PFSK-1 (cell line): ENCODE measurements at regions not wholly inside any gene's neighbourhood (a gene's known extent, or its start where the extent isn't known, plus 50 kb on each side); places are given as distances from the start of the nearest gene placed in this dataset.

ENCODE experiments used
- FOXP2 ChIP-seq: optimal IDR thresholded peaks from 2 replicates; pipeline ENCODE3; 2011; ENCODE audit warnings: borderline replicate concordance, control low read depth, inconsistent platforms; ENCODE audit not compliant: insufficient read depth; ENCODE audit errors: extremely low read length, extremely low read depth
- POLR2AphosphoS5 ChIP-seq: IDR thresholded peaks from 2 replicates; pipeline ENCODE4 v1.6.1; 2012; ENCODE audit warnings: low read depth, mild to moderate bottlenecking, control low read depth, low read length, moderate library complexity
- SIN3A ChIP-seq: IDR thresholded peaks from 2 replicates; pipeline ENCODE4 v1.6.1; 2012; ENCODE audit warnings: mild to moderate bottlenecking, low read length, moderate library complexity, borderline replicate concordance; ENCODE audit not compliant: insufficient read depth
- TAF1 ChIP-seq: IDR thresholded peaks from 2 replicates; pipeline ENCODE4 v1.6.1; 2012; ENCODE audit warnings: low read length, control low read depth, borderline replicate concordance; ENCODE audit not compliant: insufficient read depth
- TF ChIP-seq, protein P1 (sequence below), 2 experiments: IDR thresholded peaks; 2 replicates each; pipeline versions ENCODE4 v1.6.1 to v1.8.0; 2011 to 2012; ENCODE audit warnings: low read depth in 2 of 2, low read length in 2 of 2, control low read depth in 1 of 2, inconsistent platforms in 1 of 2, mild to moderate bottlenecking in 1 of 2, moderate library complexity in 1 of 2; ENCODE audit not compliant: insufficient read depth in 1 of 2

- TF ChIP-seq POLR2AphosphoS5: no peak
These were observed 300.4 kb downstream of the IRX2 start for GRCh38 chr5:2451100-2451499.

DNA sequence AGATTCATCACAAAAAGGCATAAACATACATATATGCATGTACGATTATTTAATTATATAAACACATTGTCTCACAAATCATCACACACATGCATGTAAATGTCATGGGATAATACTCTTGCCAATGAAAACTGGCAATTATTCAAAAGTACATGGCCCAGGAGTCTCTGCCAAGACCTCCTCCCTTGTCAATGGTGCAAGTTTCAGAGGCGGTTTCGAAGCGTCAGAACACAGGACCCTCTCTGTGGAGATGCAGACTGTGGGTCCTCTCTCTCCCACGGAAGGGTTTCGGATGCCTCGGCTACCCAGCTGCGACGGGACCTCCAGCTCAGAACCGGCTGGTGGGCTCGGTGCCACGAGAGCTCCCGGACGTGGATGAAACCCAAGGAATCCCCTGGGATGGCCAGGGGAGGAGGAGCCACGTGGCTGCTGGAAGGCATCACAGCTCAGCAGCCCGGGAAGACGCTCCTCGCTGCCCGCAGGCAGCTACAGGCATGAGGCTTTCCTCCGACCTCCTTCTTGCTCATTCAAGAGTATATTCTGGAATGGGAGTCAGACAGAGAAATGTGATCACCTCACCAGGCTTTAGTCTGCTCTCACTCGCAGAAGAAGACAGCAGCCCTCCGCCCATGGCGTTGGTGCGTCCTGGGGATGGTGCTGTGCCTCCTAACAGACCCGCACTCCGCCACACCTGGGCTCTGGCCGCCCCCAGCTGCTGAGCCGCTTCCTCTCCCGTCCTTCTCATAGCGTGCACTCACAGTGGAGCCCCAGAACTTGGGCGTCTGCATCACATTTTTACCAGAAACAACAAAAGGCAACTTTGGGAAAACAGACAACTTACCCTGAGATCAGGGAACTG is 308.8 kb downstream of the IRX2 start:
- TF ChIP-seq POLR2AphosphoS5: no peak
- no peak for TF ChIP-seq TAF1
- TF ChIP-seq SIN3A: no peak
- TF ChIP-seq FOXP2: no peak
- TF ChIP-seq, protein P1, sequence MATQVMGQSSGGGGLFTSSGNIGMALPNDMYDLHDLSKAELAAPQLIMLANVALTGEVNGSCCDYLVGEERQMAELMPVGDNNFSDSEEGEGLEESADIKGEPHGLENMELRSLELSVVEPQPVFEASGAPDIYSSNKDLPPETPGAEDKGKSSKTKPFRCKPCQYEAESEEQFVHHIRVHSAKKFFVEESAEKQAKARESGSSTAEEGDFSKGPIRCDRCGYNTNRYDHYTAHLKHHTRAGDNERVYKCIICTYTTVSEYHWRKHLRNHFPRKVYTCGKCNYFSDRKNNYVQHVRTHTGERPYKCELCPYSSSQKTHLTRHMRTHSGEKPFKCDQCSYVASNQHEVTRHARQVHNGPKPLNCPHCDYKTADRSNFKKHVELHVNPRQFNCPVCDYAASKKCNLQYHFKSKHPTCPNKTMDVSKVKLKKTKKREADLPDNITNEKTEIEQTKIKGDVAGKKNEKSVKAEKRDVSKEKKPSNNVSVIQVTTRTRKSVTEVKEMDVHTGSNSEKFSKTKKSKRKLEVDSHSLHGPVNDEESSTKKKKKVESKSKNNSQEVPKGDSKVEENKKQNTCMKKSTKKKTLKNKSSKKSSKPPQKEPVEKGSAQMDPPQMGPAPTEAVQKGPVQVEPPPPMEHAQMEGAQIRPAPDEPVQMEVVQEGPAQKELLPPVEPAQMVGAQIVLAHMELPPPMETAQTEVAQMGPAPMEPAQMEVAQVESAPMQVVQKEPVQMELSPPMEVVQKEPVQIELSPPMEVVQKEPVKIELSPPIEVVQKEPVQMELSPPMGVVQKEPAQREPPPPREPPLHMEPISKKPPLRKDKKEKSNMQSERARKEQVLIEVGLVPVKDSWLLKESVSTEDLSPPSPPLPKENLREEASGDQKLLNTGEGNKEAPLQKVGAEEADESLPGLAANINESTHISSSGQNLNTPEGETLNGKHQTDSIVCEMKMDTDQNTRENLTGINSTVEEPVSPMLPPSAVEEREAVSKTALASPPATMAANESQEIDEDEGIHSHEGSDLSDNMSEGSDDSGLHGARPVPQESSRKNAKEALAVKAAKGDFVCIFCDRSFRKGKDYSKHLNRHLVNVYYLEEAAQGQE (IDR thresholded peaks at IDR 0.05; ENCODE audit: insufficient read depth in 1 of 2, low read depth in 2 of 2, low read length in 2 of 2): no peak

DNA sequence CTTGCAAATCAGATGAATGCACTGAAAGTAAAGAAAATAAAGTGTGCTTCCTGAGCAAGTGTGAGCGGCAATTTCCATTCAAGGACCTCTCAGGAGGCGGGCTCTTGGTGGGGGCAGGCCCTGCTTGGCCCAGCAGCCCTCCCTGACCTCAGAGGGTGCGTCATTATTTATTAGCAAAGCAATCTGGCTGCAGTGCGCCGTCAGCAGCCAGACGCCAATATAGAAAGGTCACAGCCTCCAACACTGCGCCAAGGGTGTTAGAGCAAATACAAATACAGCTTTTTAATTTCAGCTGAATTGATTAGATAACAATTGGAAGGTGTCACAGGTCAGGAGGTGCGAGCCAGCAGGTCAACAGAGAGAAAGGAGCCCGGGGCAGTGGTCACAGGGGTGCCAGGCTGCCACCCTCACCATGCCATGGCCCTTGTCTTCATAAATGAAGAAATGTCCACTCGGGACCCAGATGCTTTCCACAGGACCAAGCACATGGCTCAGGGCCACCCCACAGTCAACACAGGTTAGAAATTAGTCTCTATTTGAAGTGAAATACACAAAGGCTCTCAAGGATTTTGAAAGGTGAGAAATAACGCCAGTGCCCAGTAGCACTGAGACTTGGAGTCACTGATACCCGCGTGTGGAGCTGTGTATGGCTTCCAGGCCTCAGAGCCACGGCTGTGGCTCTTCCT is 309.8 kb downstream of the IRX2 start:
- no peak for TF ChIP-seq POLR2AphosphoS5
- TF ChIP-seq SIN3A: no peak

DNA sequence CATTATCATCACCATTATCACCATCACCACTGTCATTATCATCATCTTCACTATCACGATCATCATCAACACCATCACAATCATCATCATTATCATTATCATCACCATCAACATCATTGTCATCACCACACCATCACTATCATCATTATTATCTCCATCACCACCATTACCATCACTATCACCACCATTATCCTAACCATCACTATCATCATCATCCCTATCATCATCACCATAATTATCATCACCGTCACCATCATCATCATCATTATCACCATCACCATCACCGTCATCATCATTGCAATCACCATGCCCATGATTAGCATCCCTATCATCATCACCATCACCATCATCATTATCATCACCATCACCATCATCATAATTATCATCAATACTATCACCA is 311.9 kb downstream of the IRX2 start:
- TF ChIP-seq FOXP2 (no peak), SIN3A (no peak), POLR2AphosphoS5 (no peak), TAF1 (no peak)
- TF ChIP-seq, protein P1 (IDR thresholded peaks at IDR 0.05; ENCODE audit: insufficient read depth in 1 of 2, low read depth in 2 of 2, low read length in 2 of 2): no peak

- TF ChIP-seq FOXP2: no peak
These were observed 318.4 kb downstream of the IRX2 start for GRCh38 chr5:2433086-2433485.

- no peak for TF ChIP-seq FOXP2
- no peak for TF ChIP-seq TAF1
- TF ChIP-seq SIN3A: no peak
- TF ChIP-seq, protein P1 (IDR thresholded peaks at IDR 0.05; ENCODE audit: insufficient read depth in 1 of 2, low read depth in 2 of 2, low read length in 2 of 2): no peak
- TF ChIP-seq POLR2AphosphoS5: no peak
These were observed 319.2 kb downstream of the IRX2 start for GRCh38 chr5:2432076-2432920.
